IMR-90 (cell line): ENCODE measurements at regions not wholly inside any gene's neighbourhood (a gene's known extent, or its start where the extent isn't known, plus 50 kb on each side); places are given as distances from the start of the nearest gene placed in this dataset.

Source experiments
- ATAC-seq: fragments of 200-7000 bp; cut with Tn5 transposase; 2 replicates; pipeline ENCODE4 v1.9.1; 2020; ENCODE audit warnings: low read depth, mild to moderate bottlenecking, moderate library complexity
- BruUV-seq: library from RNA; stranded (reverse); fragments of 400-500 nt; replicated peaks from 2 replicates; lab custom pipeline; 2021; lab: Mats Ljungman, UMichigan
- CTCF ChIA-PET: fragments of 300-600 bp; formaldehyde crosslinking; extraction: SDS; loops from one replicate; lab custom pipeline; 2021; ENCODE audit warnings: antibody characterized with exemption; lab: Yijun Ruan, JAX
- POLR2A ChIA-PET: fragments of 300-600 bp; sonication (Branson Sonifier 250); formaldehyde crosslinking; loops from one replicate; lab custom pipeline; 2022; ENCODE audit warnings: antibody characterized with exemption; ENCODE audit not compliant: unreplicated experiment; lab: Charles Lee
- DNase-seq: peaks from one replicate; pipeline ENCODE4 v3.0.0; 2013
- H2AFZ ChIP-seq: replicated peaks from 2 replicates; pipeline ENCODE3; 2013; ENCODE audit warnings: low read length, mild to moderate bottlenecking; ENCODE audit not compliant: poor library complexity
- H2AK5ac ChIP-seq: 2 replicates; pipeline ENCODE4 v1.6.1; 2013; ENCODE audit warnings: low read depth, low read length, inconsistent platforms
- H2AK9ac ChIP-seq: replicated peaks from 2 replicates; pipeline ENCODE3; 2013; ENCODE audit warnings: mild to moderate bottlenecking, low read depth, low read length, moderate library complexity; ENCODE audit not compliant: poor library complexity
- H2BK120ac ChIP-seq: 2 replicates; pipeline ENCODE4 v1.6.1; 2013; ENCODE audit warnings: low read depth, low read length, inconsistent platforms
- H2BK15ac ChIP-seq: 3 replicates; pipeline ENCODE4 v1.6.1; 2013; ENCODE audit warnings: low read depth, low read length, inconsistent platforms
- H2BK20ac ChIP-seq: 2 replicates; pipeline ENCODE4 v1.6.1; 2013; ENCODE audit warnings: low read depth, mild to moderate bottlenecking, inconsistent platforms, low read length, moderate library complexity
- H2BK5ac ChIP-seq: 2 replicates; pipeline ENCODE4 v1.6.1; 2013; ENCODE audit warnings: mild to moderate bottlenecking, low read depth, low read length, inconsistent platforms; ENCODE audit not compliant: poor library complexity, severe bottlenecking
- H3K14ac ChIP-seq: replicated peaks from 2 replicates; pipeline ENCODE4 v1.6.1; 2013; ENCODE audit warnings: low read depth, low read length, inconsistent platforms
- H3K18ac ChIP-seq: 2 replicates; pipeline ENCODE4 v1.6.1; 2013; ENCODE audit warnings: low read depth, low read length, control low read depth
- H3K23ac ChIP-seq: 2 replicates; pipeline ENCODE4 v1.6.1; 2013; ENCODE audit warnings: low read depth, low read length, inconsistent platforms
- H3K27ac ChIP-seq: 2 replicates; pipeline ENCODE4 v1.5.1; 2013; ENCODE audit warnings: mild to moderate bottlenecking, control low read depth, low read length; ENCODE audit not compliant: insufficient read depth
- H3K27me3 ChIP-seq: 2 replicates; pipeline ENCODE4 v1.6.1; 2013; ENCODE audit warnings: low read length; ENCODE audit not compliant: control insufficient read depth, insufficient read depth
- H3K36me3 ChIP-seq: 2 replicates; pipeline ENCODE4 v1.6.1; 2013; ENCODE audit warnings: low read length, mixed read lengths; ENCODE audit not compliant: control insufficient read depth, insufficient read depth
- H3K4ac ChIP-seq: 2 replicates; pipeline ENCODE4 v1.6.1; 2013; ENCODE audit warnings: low read depth, low read length, inconsistent platforms
- H3K4me1 ChIP-seq: 2 replicates; pipeline ENCODE4 v1.6.1; 2013; ENCODE audit warnings: low read length, mixed read lengths; ENCODE audit not compliant: control insufficient read depth, insufficient read depth
- H3K4me2 ChIP-seq: 2 replicates; pipeline ENCODE4 v1.6.1; 2013; ENCODE audit warnings: low read depth, mild to moderate bottlenecking, control low read depth, low read length, moderate library complexity
- H3K4me3 ChIP-seq: 2 replicates; pipeline ENCODE4 v1.5.1; 2013; ENCODE audit warnings: low read depth, mild to moderate bottlenecking, control low read depth, low read length, moderate library complexity; ENCODE audit not compliant: insufficient read depth
- H3K56ac ChIP-seq: 2 replicates; pipeline ENCODE4 v1.6.1; 2013; ENCODE audit warnings: low read length, inconsistent platforms; ENCODE audit not compliant: insufficient read depth; ENCODE audit errors: extremely low read depth
- H3K79me1 ChIP-seq, 2 experiments: 2 replicates each; pipeline ENCODE4 v1.6.1; 2013; ENCODE audit warnings: low read length in 2 of 2, inconsistent platforms in 1 of 2, low read depth in 1 of 2
- H3K9ac ChIP-seq: 2 replicates; pipeline ENCODE4 v1.6.1; 2013; ENCODE audit warnings: low read depth, low read length, control low read depth
- H3K9me1 ChIP-seq: 2 replicates; pipeline ENCODE4 v1.6.1; 2013; ENCODE audit warnings: low read length, inconsistent platforms; ENCODE audit not compliant: insufficient read depth
- H3K9me3 ChIP-seq: 2 replicates; pipeline ENCODE4 v1.6.1; 2013; ENCODE audit warnings: low read length; ENCODE audit not compliant: control insufficient read depth, insufficient read depth
- H4K20me1 ChIP-seq: 2 replicates; pipeline ENCODE4 v1.6.1; 2013; ENCODE audit warnings: low read length, inconsistent platforms; ENCODE audit not compliant: insufficient read depth
- H4K5ac ChIP-seq: 2 replicates; pipeline ENCODE4 v1.6.1; 2013; ENCODE audit warnings: mild to moderate bottlenecking, low read depth, low read length, control low read depth
- H4K8ac ChIP-seq, 2 experiments: 2 replicates each; pipeline ENCODE4 v1.6.1; 2013; ENCODE audit warnings: low read depth in 2 of 2, low read length in 2 of 2, control low read depth in 1 of 2, inconsistent platforms in 1 of 2
- H4K91ac ChIP-seq: 2 replicates; pipeline ENCODE4 v1.6.1; 2013; ENCODE audit warnings: low read depth, low read length, inconsistent platforms; ENCODE audit not compliant: insufficient read depth
- BHLHE40 ChIP-seq: fragments of 150-350 bp; IDR thresholded peaks from 2 replicates; pipeline ENCODE4 v1.6.1; 2016; ENCODE audit warnings: mild to moderate bottlenecking, low read depth, low read length
- CEBPB ChIP-seq: IDR thresholded peaks from 2 replicates; pipeline ENCODE4 v1.6.1; 2012; ENCODE audit warnings: low read depth, low read length, improper control_type of control experiment
- MAZ ChIP-seq: IDR thresholded peaks from 2 replicates; pipeline ENCODE4 v1.6.1; 2012; ENCODE audit warnings: low read depth, mild to moderate bottlenecking, low read length, improper control_type of control experiment, moderate library complexity, borderline replicate concordance
- MXI1 ChIP-seq: IDR thresholded peaks from 2 replicates; pipeline ENCODE4 v1.6.1; 2012; ENCODE audit warnings: low read depth, mild to moderate bottlenecking, low read length, moderate library complexity, borderline replicate concordance
- RAD21 ChIP-seq: IDR thresholded peaks from 2 replicates; pipeline ENCODE4 v1.6.1; 2012; ENCODE audit warnings: low read length, improper control_type of control experiment
- SMC3 ChIP-seq: fragments of 150-350 bp; IDR thresholded peaks from 2 replicates; pipeline ENCODE4 v1.6.1; 2016; ENCODE audit warnings: low read depth, mild to moderate bottlenecking, antibody characterized with exemption, low read length, moderate library complexity
- USF2 ChIP-seq: fragments of 150-350 bp; IDR thresholded peaks from 2 replicates; pipeline ENCODE4 v1.6.1; 2017; ENCODE audit warnings: mild to moderate bottlenecking, antibody characterized with exemption, low read length, low read depth
- WGBS, 2 experiments: methylation state at CpG; one replicate each; pipeline versions ENCODE4 v1.1.5 to v1.1.7; 2013; ENCODE audit warnings: missing lambda C conversion rate in 2 of 2; ENCODE audit not compliant: insufficient read length in 1 of 2; ENCODE audit errors: extremely low coverage in 2 of 2; 5-methylcytosine and 5-hydroxymethylcytosine counted together
- dilution Hi-C: fragments of 300-500 bp; cut with HindIII; formaldehyde crosslinking; loops from one replicate; pipeline ENCODE4 v1.14.3; 2018; ENCODE audit warnings: low sequenced_read_pairs; ENCODE audit not compliant: unreplicated experiment
- in situ Hi-C: fragments of 300-500 bp; cut with MboI; formaldehyde crosslinking; loops from 3 replicates; pipeline ENCODE4 v1.14.3; 2019; ENCODE audit warnings: low sequenced_read_pairs, inconsistent platforms, mixed read lengths
- intact Hi-C: fragments of 100-400 bp; cut with micrococcal nuclease; formaldehyde crosslinking; loops from 2 replicates; pipeline ENCODE4 v1.10.0; 2022

DNA sequence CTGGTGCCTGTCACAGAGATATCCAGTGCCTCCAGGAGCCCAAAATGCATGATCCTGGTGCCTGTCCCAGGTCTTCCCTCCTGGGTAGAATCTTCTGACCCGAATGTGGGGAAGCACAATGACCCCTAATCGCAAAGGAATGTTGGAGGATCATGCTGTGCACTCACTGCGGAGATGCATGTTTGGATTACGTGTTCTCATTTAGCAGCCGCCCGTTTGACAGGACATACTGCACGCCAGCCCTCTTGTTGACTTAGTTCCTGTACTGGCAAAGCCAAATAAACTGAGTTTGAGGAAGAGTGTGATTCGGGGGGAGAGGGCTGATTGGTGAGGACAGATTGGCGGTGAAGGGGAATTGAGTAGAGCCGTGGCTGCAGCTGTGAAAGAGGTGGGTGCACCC is 85.9 kb upstream of the SIM2 start:
- no peak overlapping the region for H2AK9ac ChIP-seq
- TF ChIP-seq SMC3 (no peak), MAZ (no peak), BHLHE40 (peak; percentile 16; the same call in 1 of the 2 replicates), MXI1 (no peak), USF2 (no peak), CEBPB (no peak), RAD21 (no peak)
- peaks cover 6% of the 10 kb centered on the region for H3K4me1 ChIP-seq
- peaks cover 14% of the 10 kb centered on the region for H3K9me3 ChIP-seq
- intact Hi-C loops = no loop called here
- H3K9ac ChIP-seq = no peak overlapping the region
- H4K5ac ChIP-seq = no peak overlapping the region
- H3K27me3 ChIP-seq = peaks cover 19% of the 10 kb centered on the region
- H3K14ac ChIP-seq = no peak overlapping the region
- no peaks in the 10 kb centered on the region for H3K36me3 ChIP-seq
- CTCF ChIA-PET = no interaction called here
- H3K23ac ChIP-seq = no peak overlapping the region
- dilution Hi-C loops = no loop called here
- H3K27ac ChIP-seq = no peak overlapping the region
- H3K9me1 ChIP-seq = no peaks in the 10 kb centered on the region; the same call in 1 of the 2 replicates
- no peak overlapping the region for H3K4ac ChIP-seq
- H2BK15ac ChIP-seq = no peak overlapping the region
- no peak overlapping the region for H2BK5ac ChIP-seq
- H3K56ac ChIP-seq = no peak overlapping the region
- peak overlapping the region; percentile 24 for H3K4me2 ChIP-seq
- no peak overlapping the region for H2BK120ac ChIP-seq
- H2BK20ac ChIP-seq = no peak overlapping the region
- no peaks in the 10 kb centered on the region for H3K79me1 ChIP-seq
- no peak overlapping the region for H2AK5ac ChIP-seq
- in situ Hi-C loops = no loop called here
- no peaks in the 10 kb centered on the region for H4K20me1 ChIP-seq
- no peak overlapping the region for H4K8ac ChIP-seq
- H3K18ac ChIP-seq = no peak overlapping the region
- no TSS peak for BruUV-seq
- POLR2A ChIA-PET = no interaction called here
- 11% methylated on average over 6 of the region's 10 CpGs; no CpG with 5 or more reads in 1 of the 2 experiments for WGBS, 2 experiments
- no peak overlapping the region for H4K91ac ChIP-seq
- DNase-seq (peak; percentile 79), ATAC-seq (peak; percentile 93)
- H2AFZ ChIP-seq = peak overlapping the region; percentile 11
- H3K4me3 ChIP-seq = no peak overlapping the region
